ENCODE measurements at regions not wholly inside any gene's neighbourhood (a gene's known extent, or its start where the extent isn't known, plus 50 kb on each side); places are given as distances from the start of the nearest gene placed in this dataset.

DNA sequence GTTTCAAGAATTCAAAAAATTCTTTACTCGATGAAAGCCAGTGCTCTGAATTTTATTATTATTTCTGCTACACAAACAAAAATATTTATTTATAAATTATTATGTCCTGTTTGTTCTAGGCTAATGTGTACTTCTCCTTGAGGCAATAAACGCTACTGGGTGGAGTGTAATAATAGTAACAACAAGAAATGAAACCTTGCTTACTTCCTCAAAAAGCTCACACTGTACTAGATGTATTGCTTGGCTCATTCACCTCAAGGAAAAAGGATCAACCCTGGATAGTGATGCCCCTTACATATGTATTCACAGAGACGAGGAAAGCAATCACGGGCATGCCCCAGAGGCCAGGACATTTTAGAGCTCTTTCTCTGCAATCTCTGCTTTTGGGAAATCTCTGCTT lies 685.6 kb upstream of the NXPH2 start:
- no peak for TF ChIP-seq ZNF514 (tag by site-specific recombination; IDR thresholded peaks at IDR 0.05)
- TF ChIP-seq, protein P1, sequence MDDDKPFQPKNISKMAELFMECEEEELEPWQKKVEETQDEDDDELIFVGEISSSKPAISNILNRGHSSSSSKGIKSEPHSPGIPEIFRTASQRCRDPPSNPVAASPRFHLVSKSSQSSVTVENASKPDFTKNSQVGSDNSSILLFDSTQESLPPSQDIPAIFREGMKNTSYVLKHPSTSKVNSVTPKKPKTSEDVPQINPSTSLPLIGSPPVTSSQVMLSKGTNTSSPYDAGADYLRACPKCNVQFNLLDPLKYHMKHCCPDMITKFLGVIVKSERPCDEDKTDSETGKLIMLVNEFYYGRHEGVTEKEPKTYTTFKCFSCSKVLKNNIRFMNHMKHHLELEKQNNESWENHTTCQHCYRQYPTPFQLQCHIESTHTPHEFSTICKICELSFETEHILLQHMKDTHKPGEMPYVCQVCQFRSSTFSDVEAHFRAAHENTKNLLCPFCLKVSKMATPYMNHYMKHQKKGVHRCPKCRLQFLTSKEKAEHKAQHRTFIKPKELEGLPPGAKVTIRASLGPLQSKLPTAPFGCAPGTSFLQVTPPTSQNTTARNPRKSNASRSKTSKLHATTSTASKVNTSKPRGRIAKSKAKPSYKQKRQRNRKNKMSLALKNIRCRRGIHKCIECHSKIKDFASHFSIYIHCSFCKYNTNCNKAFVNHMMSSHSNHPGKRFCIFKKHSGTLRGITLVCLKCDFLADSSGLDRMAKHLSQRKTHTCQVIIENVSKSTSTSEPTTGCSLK (tag by site-specific recombination; IDR thresholded peaks at IDR 0.05), result no peak
- TF ChIP-seq ZNF138 (tag by site-specific recombination; IDR thresholded peaks at IDR 0.05; ENCODE audit: borderline replicate concordance), result no peak
